NOMO-1 treated with DMSO at 0.1 percent for 48 hours (cell line): ENCODE measurements at regions not wholly inside any gene's neighbourhood (a gene's known extent, or its start where the extent isn't known, plus 50 kb on each side); places are given as distances from the start of the nearest gene placed in this dataset.

Experiments
- DNase-seq: peaks from one replicate; lab custom pipeline; 2025; ENCODE audit not compliant: unreplicated experiment; lab: John Stamatoyannopoulos, UW

GRCh38 chr19:32138416-32138815 lies 207.0 kb upstream of the ZNF507 start:
- DNase-seq: no peak

- DNase-seq: no peak
These were observed 203.4 kb upstream of the ZNF507 start for GRCh38 chr19:32141840-32142511.

- DNase-seq: no peak
These were observed 198.7 kb upstream of the ZNF507 start for GRCh38 chr19:32146664-32147063.

GRCh38 chr19:32150605-32151004 lies 194.8 kb upstream of the ZNF507 start:
- DNase-seq: no peak

GRCh38 chr19:32154418-32154817 lies 191.0 kb upstream of the ZNF507 start:
- no peak for DNase-seq

- DNase-seq: no peak
These were observed 180.9 kb upstream of the ZNF507 start for GRCh38 chr19:32164384-32164992.

- DNase-seq: no peak
These were observed 180.3 kb upstream of the ZNF507 start for GRCh38 chr19:32165141-32165540.

- no peak for DNase-seq
These were observed 179.7 kb upstream of the ZNF507 start for GRCh38 chr19:32165750-32166149.

GRCh38 chr19:32166238-32166637 lies 179.2 kb upstream of the ZNF507 start:
- no peak for DNase-seq

- DNase-seq: no peak
These were observed 177.3 kb upstream of the ZNF507 start for GRCh38 chr19:32168111-32168510.

GRCh38 chr19:32168606-32169005 lies 176.8 kb upstream of the ZNF507 start:
- DNase-seq: no peak

- DNase-seq: no peak
These were observed 173.7 kb upstream of the ZNF507 start for GRCh38 chr19:32171719-32172151.

- no peak for DNase-seq
These were observed 172.7 kb upstream of the ZNF507 start for GRCh38 chr19:32172566-32173160.

- DNase-seq: no peak
These were observed 171.6 kb upstream of the ZNF507 start for GRCh38 chr19:32173836-32174235.

- DNase-seq: no peak
These were observed 170.9 kb upstream of the ZNF507 start for GRCh38 chr19:32174386-32175113.

GRCh38 chr19:32176591-32176990 lies 168.8 kb upstream of the ZNF507 start:
- no peak for DNase-seq

GRCh38 chr19:32177686-32178085 lies 167.7 kb upstream of the ZNF507 start:
- no peak for DNase-seq

- no peak for DNase-seq
These were observed 167.0 kb upstream of the ZNF507 start for GRCh38 chr19:32178401-32178800.

GRCh38 chr19:32178956-32179355 lies 166.5 kb upstream of the ZNF507 start:
- no peak for DNase-seq

GRCh38 chr19:32181216-32181920 lies 164.0 kb upstream of the ZNF507 start:
- no peak for DNase-seq
